H9 (cell line): ENCODE measurements at regions not wholly inside any gene's neighbourhood (a gene's known extent, or its start where the extent isn't known, plus 50 kb on each side); places are given as distances from the start of the nearest gene placed in this dataset.

ENCODE experiments used
- DNase-seq: peaks from one replicate; pipeline ENCODE4 v3.0.0-alpha.2; 2017
- H2AFZ ChIP-seq: one replicate; pipeline ENCODE4 v1.6.1; 2013; ENCODE audit warnings: mild to moderate bottlenecking, low read length, control low read depth, moderate library complexity
- H2AK5ac ChIP-seq: 2 replicates; pipeline ENCODE4 v1.6.1; 2013; ENCODE audit warnings: low read length, control low read depth, mixed read lengths; ENCODE audit not compliant: insufficient read length
- H2BK120ac ChIP-seq: one replicate; pipeline ENCODE4 v1.6.1; 2013; ENCODE audit warnings: low read depth, mild to moderate bottlenecking, low read length, control low read depth, inconsistent platforms; ENCODE audit not compliant: poor library complexity, severe bottlenecking
- H2BK12ac ChIP-seq: 2 replicates; pipeline ENCODE4 v1.6.1; 2013; ENCODE audit warnings: low read length, control low read depth, mixed read lengths, low read depth; ENCODE audit not compliant: insufficient read length
- H2BK15ac ChIP-seq: 2 replicates; pipeline ENCODE4 v1.6.1; 2013; ENCODE audit warnings: low read depth, low read length, control low read depth
- H2BK20ac ChIP-seq: one replicate; pipeline ENCODE4 v1.6.1; 2013; ENCODE audit warnings: low read depth, mild to moderate bottlenecking, low read length, control low read depth, inconsistent platforms; ENCODE audit not compliant: poor library complexity, severe bottlenecking
- H2BK5ac ChIP-seq: 2 replicates; pipeline ENCODE4 v1.6.1; 2013; ENCODE audit warnings: low read length, control low read depth, mixed read lengths; ENCODE audit not compliant: insufficient read length
- H3K14ac ChIP-seq: 2 replicates; pipeline ENCODE4 v1.6.1; 2013; ENCODE audit warnings: low read length, control low read depth; ENCODE audit not compliant: insufficient read depth
- H3K18ac ChIP-seq: 2 replicates; pipeline ENCODE4 v1.6.1; 2013; ENCODE audit warnings: low read depth, mild to moderate bottlenecking, mixed read lengths, low read length, control low read depth; ENCODE audit not compliant: insufficient read length
- H3K23ac ChIP-seq: 2 replicates; pipeline ENCODE4 v1.6.1; 2013; ENCODE audit warnings: low read length, control low read depth, mixed read lengths, low read depth; ENCODE audit not compliant: insufficient read length
- H3K23me2 ChIP-seq: 2 replicates; pipeline ENCODE4 v1.6.1; 2013; ENCODE audit warnings: low read depth, mild to moderate bottlenecking, mixed read lengths, low read length, control low read depth; ENCODE audit not compliant: insufficient read length, poor library complexity, severe bottlenecking
- H3K27ac ChIP-seq: 2 replicates; pipeline ENCODE4 v1.5.1; 2013; ENCODE audit warnings: low read length, control low read depth, mixed read lengths, low read depth; ENCODE audit not compliant: insufficient read length
- H3K27me3 ChIP-seq: 2 replicates; pipeline ENCODE4 v1.6.1; 2013; ENCODE audit warnings: low read length, control low read depth, inconsistent platforms; ENCODE audit not compliant: insufficient read depth
- H3K4ac ChIP-seq: 2 replicates; pipeline ENCODE4 v1.6.1; 2013; ENCODE audit warnings: low read depth, mild to moderate bottlenecking, control low read depth, inconsistent platforms, low read length, moderate library complexity
- H3K4me1 ChIP-seq: 2 replicates; pipeline ENCODE4 v1.6.1; 2013; ENCODE audit warnings: low read length, control low read depth, inconsistent platforms; ENCODE audit not compliant: insufficient read depth
- H3K4me2 ChIP-seq: 2 replicates; pipeline ENCODE4 v1.6.1; 2013; ENCODE audit warnings: low read length, control low read depth, mixed read lengths; ENCODE audit not compliant: insufficient read length, insufficient read depth
- H3K56ac ChIP-seq: 2 replicates; pipeline ENCODE4 v1.6.1; 2013; ENCODE audit warnings: low read depth, mild to moderate bottlenecking, mixed read lengths, low read length, control low read depth; ENCODE audit not compliant: insufficient read length
- H3K79me1 ChIP-seq: 2 replicates; pipeline ENCODE4 v1.6.1; 2013; ENCODE audit warnings: low read depth, mild to moderate bottlenecking, moderate library complexity, low read length, control low read depth, inconsistent platforms; ENCODE audit not compliant: insufficient read depth, poor library complexity, severe bottlenecking
- H3K79me2 ChIP-seq: 2 replicates; pipeline ENCODE4 v1.6.1; 2013; ENCODE audit warnings: low read length, control low read depth, inconsistent platforms; ENCODE audit not compliant: insufficient read depth
- H3K9ac ChIP-seq: 2 replicates; pipeline ENCODE4 v1.6.1; 2013; ENCODE audit warnings: low read length, control low read depth, mixed read lengths; ENCODE audit not compliant: insufficient read length; ENCODE audit errors: extremely low read depth
- H3K9me3 ChIP-seq: one replicate; pipeline ENCODE4 v1.6.1; 2013; ENCODE audit warnings: low read depth, low read length, inconsistent platforms; ENCODE audit not compliant: control insufficient read depth
- H3T11ph ChIP-seq: one replicate; pipeline ENCODE4 v1.6.1; 2013; ENCODE audit warnings: mild to moderate bottlenecking, low read length, control low read depth, inconsistent platforms
- H4K20me1 ChIP-seq: one replicate; pipeline ENCODE4 v1.6.1; 2013; ENCODE audit not compliant: control insufficient read depth, insufficient read length, insufficient read depth
- H4K5ac ChIP-seq: 2 replicates; pipeline ENCODE4 v1.6.1; 2013; ENCODE audit warnings: low read depth, mild to moderate bottlenecking, mixed read lengths, low read length, control low read depth; ENCODE audit not compliant: insufficient read length
- H4K8ac ChIP-seq: replicated peaks from 2 replicates; pipeline ENCODE4 v1.6.1; 2013; ENCODE audit warnings: low read length, control low read depth, mixed read lengths, low read depth; ENCODE audit not compliant: insufficient read length
- H4K91ac ChIP-seq: 2 replicates; pipeline ENCODE4 v1.6.1; 2013; ENCODE audit warnings: low read depth, mild to moderate bottlenecking, moderate library complexity, mixed read lengths, low read length, control low read depth; ENCODE audit not compliant: insufficient read length
- H3K27ac Mint-ChIP-seq, 3 experiments: 2 replicates in 2 of 3; 3 replicates in 1 of 3; pipeline ENCODE4 v1.8.0; 2020 to 2021; ENCODE audit warnings: mixed read lengths in 3 of 3, mild to moderate bottlenecking in 1 of 3, moderate library complexity in 1 of 3
- H3K27me3 Mint-ChIP-seq: 2 replicates; pipeline ENCODE4 v1.8.0; 2021; ENCODE audit warnings: low read depth, mild to moderate bottlenecking, moderate library complexity, mixed read lengths
- H3K36me3 Mint-ChIP-seq, 3 experiments: 2 replicates in 2 of 3; 3 replicates in 1 of 3; pipeline ENCODE4 v1.8.0; 2020 to 2021; ENCODE audit warnings: low read depth in 3 of 3, mixed read lengths in 3 of 3; ENCODE audit not compliant: insufficient read depth in 1 of 3
- H3K4me1 Mint-ChIP-seq, 2 experiments: 2 replicates each; pipeline ENCODE4 v1.8.0; 2020; ENCODE audit warnings: mixed read lengths in 2 of 2
- H3K4me3 Mint-ChIP-seq, 2 experiments: 2 replicates in 1 of 2; 3 replicates in 1 of 2; pipeline ENCODE4 v1.8.0; 2020 to 2021; ENCODE audit warnings: mild to moderate bottlenecking in 2 of 2, mixed read lengths in 2 of 2, moderate library complexity in 1 of 2
- H3K9me3 Mint-ChIP-seq, 2 experiments: 2 replicates in 1 of 2; 3 replicates in 1 of 2; pipeline ENCODE4 v1.8.0; 2020; ENCODE audit warnings: mild to moderate bottlenecking in 2 of 2, mixed read lengths in 2 of 2, moderate library complexity in 1 of 2
- CTCF ChIP-seq: fragments of 200-600 bp; sonication (generic); conservative IDR thresholded peaks from 3 replicates; pipeline ENCODE4 v1.8.0; 2021; ENCODE audit warnings: antibody characterized with exemption, mild to moderate bottlenecking

- H3K36me3 Mint-ChIP-seq: no peaks in the 10 kb centered on the region; a peak in 1 of 7 replicates
Observed at GRCh38 chrX:138345801-138346200, 365.7 kb downstream of the FGF13 start.

More at GRCh38 chrX:138345801-138346200, 365.7 kb downstream of the FGF13 start:
- Histone ChIP-seq H4K5ac (no peak overlapping the region), H3K9ac (no peak overlapping the region), H3K79me1 (no peaks in the 10 kb centered on the region), H3K23ac (no peak overlapping the region), H3K27me3 (no peaks in the 10 kb centered on the region), H3K4me2 (no peak overlapping the region), H3T11ph (no peak overlapping the region), H4K91ac (no peak overlapping the region), H3K4ac (no peak overlapping the region), H3K79me2 (no peaks in the 10 kb centered on the region), H3K27ac (no peak overlapping the region), H4K8ac (no peak overlapping the region), H3K4me1 (no peaks in the 10 kb centered on the region), H3K23me2 (no peaks in the 10 kb centered on the region), H4K20me1 (no peaks in the 10 kb centered on the region), H3K14ac (no peak overlapping the region), H2AK5ac (no peak overlapping the region), H2BK12ac (no peak overlapping the region), H2BK15ac (no peak overlapping the region), H3K9me3 (no peaks in the 10 kb centered on the region), H2BK20ac (no peak overlapping the region), H3K18ac (no peak overlapping the region), H2AFZ (no peak overlapping the region), H2BK120ac (no peak overlapping the region), H3K56ac (no peak overlapping the region), H2BK5ac (no peak overlapping the region)
- H3K27me3 Mint-ChIP-seq: no peaks in the 10 kb centered on the region
- no peak for DNase-seq
- H3K27ac Mint-ChIP-seq: no peak overlapping the region
- peaks cover 5 to 10% of the 10 kb centered on the region in 2 experiments; a peak in 3 of 4 replicates for H3K4me1 Mint-ChIP-seq
- H3K4me3 Mint-ChIP-seq: no peak overlapping the region
- H3K9me3 Mint-ChIP-seq: peaks cover 0 to 9% of the 10 kb centered on the region in 2 experiments; a peak in 2 of 5 replicates
- TF ChIP-seq CTCF: no peak
